ENCODE measurements at regions not wholly inside any gene's neighbourhood (a gene's known extent, or its start where the extent isn't known, plus 50 kb on each side); places are given as distances from the start of the nearest gene placed in this dataset.

DNA sequence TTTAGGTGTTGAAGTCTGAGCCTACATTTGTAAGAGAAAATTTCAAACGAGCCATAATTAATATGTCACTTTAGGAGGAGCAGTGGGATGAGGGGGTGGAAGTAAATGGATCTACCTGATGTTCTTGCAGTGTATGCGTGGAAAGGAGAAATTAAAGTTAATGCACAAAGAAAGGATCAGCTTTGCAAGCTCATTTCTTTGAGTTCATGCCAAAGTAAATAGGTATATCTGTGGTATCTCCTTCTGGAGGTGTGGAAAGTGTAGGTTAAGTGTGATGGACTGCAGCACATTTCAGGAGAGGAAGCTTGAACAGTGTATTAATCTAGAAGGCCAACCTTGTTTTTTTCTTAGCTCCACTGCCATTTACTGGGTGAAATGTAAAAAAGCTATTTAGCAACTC is 307.5 kb upstream of the ZEB2 start:
- no peak for TF ChIP-seq CTCF (IDR thresholded peaks at IDR 0.05)
- Histone ChIP-seq H3K4me1 (ENCODE audit: control insufficient read depth in 1 of 2, insufficient read depth in 1 of 2, low read depth in 1 of 2, low read length in 1 of 2) (peaks cover 13 to 15% of the 10 kb centered on the region in 2 experiments), H3K9me3 (no peaks in the 10 kb centered on the region), H3K4me3 (ENCODE audit: low read depth in 1 of 2, low read length in 1 of 2) (no peak overlapping the region), H3K27me3 (no peaks in the 10 kb centered on the region), H3K27ac (no peak overlapping the region), H3K36me3 (no peaks in the 10 kb centered on the region)

GRCh38 chr2:144826105-144826504 is 306.2 kb upstream of the ZEB2 start:
- Histone ChIP-seq H3K9me3 (no peaks in the 10 kb centered on the region), H3K36me3 (no peaks in the 10 kb centered on the region), H3K4me3 (ENCODE audit: low read depth in 1 of 2, low read length in 1 of 2) (no peak overlapping the region), H3K27ac (peak overlapping the region; percentile 36), H3K4me1 (ENCODE audit: control insufficient read depth in 1 of 2, insufficient read depth in 1 of 2, low read depth in 1 of 2, low read length in 1 of 2) (peaks cover 13 to 15% of the 10 kb centered on the region in 2 experiments), H3K27me3 (no peaks in the 10 kb centered on the region)
- TF ChIP-seq CTCF (IDR thresholded peaks at IDR 0.05) = no peak

GRCh38 chr2:144825331-144826020 is 305.6 kb upstream of the ZEB2 start:
- TF ChIP-seq CTCF (IDR thresholded peaks at IDR 0.05) = no peak
- no peaks in the 10 kb centered on the region for H3K9me3 ChIP-seq
- no peaks in the 10 kb centered on the region for H3K36me3 ChIP-seq
- H3K4me1 ChIP-seq (ENCODE audit: control insufficient read depth in 1 of 2, insufficient read depth in 1 of 2, low read depth in 1 of 2, low read length in 1 of 2) = peaks cover 13 to 15% of the 10 kb centered on the region in 2 experiments
- H3K4me3 ChIP-seq (ENCODE audit: low read depth in 1 of 2, low read length in 1 of 2) = no peak overlapping the region
- H3K27me3 ChIP-seq = no peaks in the 10 kb centered on the region
- peak overlapping the region; percentile 36 for H3K27ac ChIP-seq

DNA sequence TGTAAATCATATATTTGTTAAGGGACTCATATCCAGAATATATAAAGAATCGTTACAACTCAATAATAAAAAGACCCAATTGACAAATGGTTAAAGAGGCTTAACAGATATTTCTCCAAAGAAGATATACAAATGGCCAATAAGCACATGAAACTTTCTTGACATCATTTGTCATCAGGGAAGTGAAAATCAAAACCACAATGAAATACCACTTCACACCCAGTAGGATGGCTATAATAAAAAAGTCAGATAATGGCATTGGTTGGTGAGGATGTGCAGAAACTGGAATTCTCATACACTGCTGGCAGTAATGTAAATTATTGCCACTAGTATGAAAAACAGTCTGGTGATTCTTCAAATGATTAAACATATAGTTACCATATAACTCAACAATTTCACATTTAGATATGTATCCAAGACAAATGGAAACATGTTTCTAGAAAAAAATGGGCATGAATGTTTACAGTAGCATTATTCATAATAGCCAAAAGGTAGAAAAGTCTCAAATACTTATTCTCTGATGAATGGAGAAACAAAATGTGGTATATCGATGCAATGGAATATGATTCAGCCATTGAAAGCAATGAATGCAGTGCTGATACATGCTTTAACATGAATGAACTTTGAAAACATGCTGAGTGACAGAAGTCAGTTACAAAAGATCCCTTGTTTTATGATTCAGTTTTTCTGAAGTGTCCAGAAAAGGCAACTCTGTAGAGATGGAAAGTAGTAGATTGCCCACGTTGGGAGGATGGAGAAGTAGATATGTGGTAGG is 304.6 kb upstream of the ZEB2 start:
- H3K4me3 ChIP-seq (ENCODE audit: low read depth in 1 of 2, low read length in 1 of 2) = no peak overlapping the region
- H3K36me3 ChIP-seq = no peaks in the 10 kb centered on the region
- H3K4me1 ChIP-seq (ENCODE audit: control insufficient read depth in 1 of 2, insufficient read depth in 1 of 2, low read depth in 1 of 2, low read length in 1 of 2) = peaks cover 12 to 13% of the 10 kb centered on the region in 2 experiments
- H3K27ac ChIP-seq = peak overlapping the region; percentile 36
- H3K27me3 ChIP-seq = no peaks in the 10 kb centered on the region
- TF ChIP-seq CTCF (IDR thresholded peaks at IDR 0.05) = no peak
- no peaks in the 10 kb centered on the region for H3K9me3 ChIP-seq

- Histone ChIP-seq H3K4me3 (ENCODE audit: low read depth in 1 of 2, low read length in 1 of 2) (no peak overlapping the region), H3K36me3 (no peaks in the 10 kb centered on the region), H3K27ac (no peak overlapping the region), H3K9me3 (no peaks in the 10 kb centered on the region), H3K4me1 (ENCODE audit: control insufficient read depth in 1 of 2, insufficient read depth in 1 of 2, low read depth in 1 of 2, low read length in 1 of 2) (peaks cover 12 to 13% of the 10 kb centered on the region in 2 experiments), H3K27me3 (no peaks in the 10 kb centered on the region)
- TF ChIP-seq CTCF (IDR thresholded peaks at IDR 0.05) = no peak
Observed at GRCh38 chr2:144822966-144823365, 303.0 kb upstream of the ZEB2 start.

All from neutrophil (primary cell).